HEK293 (cell line): ENCODE measurements at regions not wholly inside any gene's neighbourhood (a gene's known extent, or its start where the extent isn't known, plus 50 kb on each side); places are given as distances from the start of the nearest gene placed in this dataset.
A peak's percentile ranks its signal among the peaks of the same experiment; 100 is the strongest.

Experiments used
- CTCF ChIA-PET: fragments of 350-600 bp; formaldehyde crosslinking; extraction: SDS; loops from one replicate; lab custom pipeline; 2021; ENCODE audit warnings: antibody characterized with exemption; lab: Yijun Ruan, JAX
- POLR2A ChIA-PET: fragments of 300-600 bp; formaldehyde crosslinking; extraction: SDS; loops from one replicate; lab custom pipeline; 2020; ENCODE audit warnings: antibody characterized with exemption, inconsistent platforms; lab: Yijun Ruan, JAX
- H3K27ac ChIP-seq: fragments of 200-500 bp; sonication (Bioruptor generic); 2 replicates; pipeline ENCODE4 v1.5.1; 2014; ENCODE audit warnings: low read depth, low read length, control low read depth, inconsistent platforms; ENCODE audit errors: extremely low read depth
- H3K36me3 ChIP-seq, 2 experiments: fragments of 200-500 bp in 1 of 2; sonication (Bioruptor generic) in 1 of 2; 1 replicate in 1 of 2; 2 replicates in 1 of 2; pipeline ENCODE4 v1.5.1; 2014 to 2017; ENCODE audit warnings: inconsistent platforms in 2 of 2, low read length in 2 of 2; ENCODE audit not compliant: control insufficient read depth in 2 of 2, insufficient read depth in 1 of 2
- H3K4me1 ChIP-seq: fragments of 200-500 bp; sonication (Bioruptor generic); 2 replicates; pipeline ENCODE4 v1.5.1; 2014; ENCODE audit warnings: mild to moderate bottlenecking, low read length, inconsistent platforms; ENCODE audit not compliant: control insufficient read depth, insufficient read depth
- H3K4me3 ChIP-seq: 2 replicates; pipeline ENCODE4 v1.5.1; 2011; ENCODE audit warnings: low read depth, mild to moderate bottlenecking, control low read depth, low read length, moderate library complexity
- H3K9me3 ChIP-seq: fragments of 200-500 bp; sonication (Bioruptor generic); 2 replicates; pipeline ENCODE4 v1.5.1; 2014; ENCODE audit warnings: low read depth, low read length, inconsistent platforms; ENCODE audit not compliant: control insufficient read depth, insufficient read depth
- OSR2 ChIP-seq: fragments of 450-650 bp; formaldehyde crosslinking; IDR thresholded peaks from 2 replicates; pipeline ENCODE4 v1.5.1; 2016; ENCODE audit warnings: missing biosample characterization, missing genetic modification characterization
- ZBTB7A ChIP-seq: fragments of 450-650 bp; formaldehyde crosslinking; IDR thresholded peaks from 2 replicates; pipeline ENCODE4 v1.5.1; 2016; ENCODE audit warnings: low read depth, missing biosample characterization, missing genetic modification characterization
- ZIC2 ChIP-seq: fragments of 450-650 bp; formaldehyde crosslinking; IDR thresholded peaks from 2 replicates; pipeline ENCODE4 v1.5.1; 2016; ENCODE audit warnings: missing biosample characterization, missing genetic modification characterization
- ZNF112 ChIP-seq: fragments of 450-650 bp; formaldehyde crosslinking; IDR thresholded peaks from 2 replicates; pipeline ENCODE4 v1.5.0; 2017; ENCODE audit warnings: missing biosample characterization, missing genetic modification characterization
- ZNF121 ChIP-seq: fragments of 450-650 bp; formaldehyde crosslinking; IDR thresholded peaks from 2 replicates; pipeline ENCODE4 v1.5.1; 2016; ENCODE audit warnings: missing biosample characterization, missing genetic modification characterization
- ZNF148 ChIP-seq: fragments of 450-650 bp; formaldehyde crosslinking; IDR thresholded peaks from 2 replicates; pipeline ENCODE4 v1.5.0; 2017; ENCODE audit warnings: missing biosample characterization, missing genetic modification characterization, borderline replicate concordance
- ZNF221 ChIP-seq: fragments of 450-650 bp; formaldehyde crosslinking; IDR thresholded peaks from 2 replicates; pipeline ENCODE4 v1.5.1; 2017; ENCODE audit warnings: missing biosample characterization, missing genetic modification characterization, borderline replicate concordance
- ZNF341 ChIP-seq: fragments of 450-650 bp; formaldehyde crosslinking; IDR thresholded peaks from 2 replicates; pipeline ENCODE4; 2016; ENCODE audit warnings: low read depth, missing biosample characterization, missing genetic modification characterization
- ZNF623 ChIP-seq: fragments of 450-650 bp; formaldehyde crosslinking; IDR thresholded peaks from 2 replicates; pipeline ENCODE4 v1.5.1; 2016; ENCODE audit warnings: missing biosample characterization, missing genetic modification characterization
- ZNF707 ChIP-seq: fragments of 450-650 bp; formaldehyde crosslinking; IDR thresholded peaks from 2 replicates; pipeline ENCODE4 v1.5.1; 2016; ENCODE audit warnings: missing biosample characterization, missing genetic modification characterization
- ZSCAN16 ChIP-seq: fragments of 450-650 bp; formaldehyde crosslinking; IDR thresholded peaks from 2 replicates; pipeline ENCODE4 v1.5.1; 2016; ENCODE audit warnings: missing biosample characterization, missing genetic modification characterization

DNA sequence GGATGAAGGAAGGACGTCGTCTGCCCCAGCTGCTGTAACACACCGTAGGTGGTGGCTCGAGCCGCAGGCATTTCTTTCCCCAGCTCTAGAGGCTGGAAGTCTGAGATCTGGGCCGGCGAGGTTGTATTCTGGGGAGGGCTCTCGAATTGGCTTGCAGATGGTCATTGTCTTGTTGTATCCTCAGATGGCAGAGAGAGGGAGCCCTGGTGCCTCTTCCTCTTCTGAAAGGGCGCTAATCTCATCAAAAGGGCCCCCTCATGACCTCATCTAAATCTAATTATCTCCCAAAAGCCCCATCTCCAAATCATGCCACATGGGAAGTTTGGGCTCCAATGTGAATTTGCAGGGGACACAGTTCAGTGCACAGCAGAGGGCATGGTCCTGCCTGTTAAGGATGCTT is 109.0 kb downstream of the SIK1 start (continued):
- TF ChIP-seq ZNF148 (tag by site-specific recombination), result no peak

GRCh38 chr21:43317254-43317748 is 109.6 kb downstream of the SIK1 start:
- H3K4me1 ChIP-seq, result no peaks in the 10 kb centered on the region; the same call in 1 of the 2 replicates
- H3K27ac ChIP-seq, result no peak overlapping the region
- no peak overlapping the region for H3K4me3 ChIP-seq
- TF ChIP-seq ZNF707 (tag by site-specific recombination) (no peak), ZSCAN16 (no peak), ZNF121 (tag by site-specific recombination) (0 out of 2 replicates have a peak, but pooled peaks have one; percentile 79)
- no peaks in the 10 kb centered on the region; the same call in 1 of the 2 replicates for H3K9me3 ChIP-seq
- ChIA-PET POLR2A (no interaction called here), CTCF (interaction anchor here (1.7 kb wide), 1 partner anchor 24 kb away, joined by 4 read pairs; no protein-coding TSS in a partner anchor)
- H3K36me3 ChIP-seq, result no peaks in the 10 kb centered on the region

- Histone ChIP-seq H3K27ac (no peak overlapping the region), H3K4me3 (no peak overlapping the region), H3K9me3 (no peaks in the 10 kb centered on the region; the same call in 1 of the 2 replicates), H3K36me3 (no peaks in the 10 kb centered on the region), H3K4me1 (no peaks in the 10 kb centered on the region; the same call in 1 of the 2 replicates)
- ChIA-PET CTCF (no interaction called here), POLR2A (no interaction called here)
- TF ChIP-seq ZNF112 (tag by site-specific recombination) (no peak), ZBTB7A (tag by site-specific recombination) (no peak), ZNF221 (no peak)
Observed at GRCh38 chr21:43316156-43316845, 110.6 kb downstream of the SIK1 start.

DNA sequence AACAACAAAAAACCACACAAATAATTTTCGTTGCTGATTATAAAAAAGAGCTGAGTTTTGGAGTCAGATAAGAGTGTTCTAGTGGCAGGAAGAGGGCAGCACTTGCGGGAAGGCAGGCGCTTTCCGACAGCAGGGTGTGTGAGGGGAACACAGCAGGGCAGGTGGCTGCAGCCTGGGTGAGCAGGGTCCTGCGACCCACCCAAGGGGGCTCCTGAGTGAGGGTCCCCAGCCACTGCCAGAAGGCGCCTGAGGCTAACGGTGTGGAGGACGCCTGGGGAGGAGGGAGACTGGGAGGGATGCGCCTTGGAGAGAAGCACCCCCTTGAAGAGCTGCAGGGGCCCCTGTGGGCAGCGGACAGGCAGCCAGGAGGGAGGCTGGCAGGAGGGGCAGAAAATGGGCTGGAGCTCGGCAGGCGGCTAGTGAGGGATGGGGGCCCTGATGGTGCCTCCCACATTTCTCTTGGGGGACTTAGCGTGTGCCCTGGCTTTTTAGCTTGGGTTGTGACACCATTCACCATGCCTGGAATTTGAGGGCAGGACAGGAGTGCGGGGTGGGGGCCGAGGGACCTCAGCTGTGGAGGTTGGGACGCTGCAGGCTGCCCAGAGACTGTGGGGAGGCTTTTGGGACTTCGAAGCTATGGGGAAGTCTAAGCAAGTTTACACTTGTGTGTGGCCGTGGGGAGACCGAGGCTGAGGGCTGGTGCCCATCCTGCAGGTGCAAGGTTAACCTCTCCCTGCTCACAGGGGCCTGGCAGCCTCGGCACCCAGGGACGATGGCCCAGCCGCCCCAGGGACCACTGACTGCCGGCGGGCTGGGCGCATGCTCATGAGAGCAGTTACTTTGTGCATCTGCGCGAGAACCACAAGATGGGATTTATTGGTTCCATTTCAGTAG is 111.4 kb downstream of the SIK1 start:
- no peak overlapping the region for H3K4me3 ChIP-seq
- CTCF ChIA-PET, result interaction anchor here (0.6 kb wide), 1 partner anchor 474 kb away, joined by 5 read pairs; the partner anchor contains the start of gene RRP1
- H3K9me3 ChIP-seq, result no peaks in the 10 kb centered on the region; the same call in 1 of the 2 replicates
- no peaks in the 10 kb centered on the region; the same call in 1 of the 2 replicates for H3K4me1 ChIP-seq
- POLR2A ChIA-PET, result no interaction called here
- H3K27ac ChIP-seq, result no peak overlapping the region
- no peaks in the 10 kb centered on the region for H3K36me3 ChIP-seq
- TF ChIP-seq ZNF623, result no peak
- peak; percentile 94 for TF ChIP-seq ZIC2 (tag by site-specific recombination)

- POLR2A ChIA-PET, result no interaction called here
- H3K9me3 ChIP-seq, result no peaks in the 10 kb centered on the region; the same call in 1 of the 2 replicates
Observed at GRCh38 chr21:43313939-43314405, 113.0 kb downstream of the SIK1 start.

More at GRCh38 chr21:43313939-43314405, 113.0 kb downstream of the SIK1 start:
- Histone ChIP-seq H3K27ac (no peak overlapping the region), H3K36me3 (no peaks in the 10 kb centered on the region), H3K4me3 (no peak overlapping the region), H3K4me1 (no peaks in the 10 kb centered on the region; the same call in 1 of the 2 replicates)
- TF ChIP-seq ZNF341 (tag by site-specific recombination) (peak; percentile 62), OSR2 (no peak)
- CTCF ChIA-PET, result no interaction called here
